GM19468 (cell line): ENCODE measurements at regions not wholly inside any gene's neighbourhood (a gene's known extent, or its start where the extent isn't known, plus 50 kb on each side); places are given as distances from the start of the nearest gene placed in this dataset.

Experiments used
- ATAC-seq: cut with Tn5 transposase; IDR thresholded peaks from one replicate; pipeline ENCODE4 v1.9.1; 2021; ENCODE audit warnings: mild to moderate bottlenecking, moderate library complexity, moderate number of reproducible peaks; ENCODE audit not compliant: unreplicated experiment; ENCODE audit errors: extremely low read depth

DNA sequence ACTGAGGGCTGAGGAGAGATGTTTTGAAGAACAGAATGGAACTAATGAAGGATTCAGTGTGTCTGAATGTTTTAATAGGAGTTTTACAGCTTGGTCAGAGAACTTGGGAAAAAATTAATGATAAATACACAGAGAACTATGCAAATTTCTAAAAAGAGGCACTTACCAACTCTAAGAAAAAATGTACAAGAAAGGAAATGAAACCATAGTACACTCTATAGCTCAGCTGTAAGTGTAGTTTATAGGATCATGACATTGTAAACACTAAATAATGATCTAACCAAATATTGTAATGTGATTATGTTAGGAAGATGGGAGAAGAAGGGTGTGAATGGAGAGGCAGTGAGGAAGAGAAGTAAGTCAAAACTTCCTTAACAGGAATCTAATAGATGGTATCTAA is 205.2 kb downstream of the SEC61B start:
- no peak for ATAC-seq

DNA sequence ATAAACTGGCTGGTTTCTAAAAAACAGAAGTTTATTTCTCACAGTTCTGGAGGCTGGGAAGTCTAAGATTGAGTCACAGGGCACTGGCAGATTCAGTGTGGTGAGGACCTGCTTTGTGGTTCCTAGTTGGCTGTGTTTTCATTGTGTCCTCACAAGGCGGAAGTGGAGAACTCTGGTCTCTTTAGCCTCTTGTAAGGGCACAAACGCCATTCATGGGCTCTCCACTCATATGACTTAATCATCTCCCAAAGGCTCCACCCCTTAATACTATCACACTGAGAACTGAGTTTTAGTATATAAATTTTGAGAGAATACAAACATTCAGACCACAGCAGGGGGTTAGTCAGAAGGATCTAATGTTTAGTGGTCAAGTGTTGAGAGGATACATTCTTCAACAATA is 208.2 kb downstream of the SEC61B start:
- ATAC-seq, result no peak

GRCh38 chr9:99431103-99431502 is 209.0 kb downstream of the SEC61B start:
- no peak for ATAC-seq

DNA sequence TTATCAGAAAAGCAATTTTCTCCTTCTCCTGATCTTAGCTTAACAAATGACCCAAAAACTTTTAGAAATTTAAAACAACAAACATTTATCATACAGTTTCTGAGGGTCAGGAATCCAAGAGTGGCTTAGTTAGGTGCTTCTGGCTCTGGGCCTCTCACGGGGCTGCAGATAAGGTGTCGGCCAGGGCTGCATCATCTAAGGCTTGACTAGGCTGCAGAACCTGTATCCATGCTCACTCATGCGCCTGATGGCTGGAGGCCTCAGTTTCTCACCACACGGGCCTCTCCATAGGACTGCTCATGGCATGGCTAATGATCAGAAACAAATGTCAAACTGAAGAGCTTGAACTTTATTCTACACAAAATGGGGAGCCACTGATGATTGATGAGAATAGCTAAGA is 210.0 kb downstream of the SEC61B start:
- ATAC-seq, result no peak

- ATAC-seq, result no peak
Observed at GRCh38 chr9:99433095-99433494, 211.0 kb downstream of the SEC61B start.

DNA sequence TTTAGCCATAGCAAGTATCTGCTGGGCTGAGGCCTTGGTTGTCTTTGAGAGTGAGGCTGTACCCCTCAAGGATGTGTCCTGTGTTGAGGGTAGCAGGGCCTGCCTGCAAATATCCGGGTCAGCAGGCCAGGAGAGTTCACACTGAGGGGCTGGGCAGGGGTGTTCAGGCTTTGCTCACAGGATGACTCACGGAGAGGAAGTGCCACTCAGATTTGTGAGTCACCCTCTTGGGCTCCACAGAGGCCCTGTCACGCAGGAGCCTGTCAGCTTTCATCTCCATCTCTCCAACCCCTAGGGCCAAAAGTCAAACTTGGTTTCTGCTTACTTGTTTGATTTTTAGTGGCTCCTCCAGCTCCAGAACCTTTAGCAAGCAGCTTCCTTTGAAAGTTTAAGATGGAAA is 211.5 kb downstream of the SEC61B start:
- peak; percentile 92 for ATAC-seq

GRCh38 chr9:99436616-99437015 is 214.5 kb downstream of the SEC61B start:
- no peak for ATAC-seq

DNA sequence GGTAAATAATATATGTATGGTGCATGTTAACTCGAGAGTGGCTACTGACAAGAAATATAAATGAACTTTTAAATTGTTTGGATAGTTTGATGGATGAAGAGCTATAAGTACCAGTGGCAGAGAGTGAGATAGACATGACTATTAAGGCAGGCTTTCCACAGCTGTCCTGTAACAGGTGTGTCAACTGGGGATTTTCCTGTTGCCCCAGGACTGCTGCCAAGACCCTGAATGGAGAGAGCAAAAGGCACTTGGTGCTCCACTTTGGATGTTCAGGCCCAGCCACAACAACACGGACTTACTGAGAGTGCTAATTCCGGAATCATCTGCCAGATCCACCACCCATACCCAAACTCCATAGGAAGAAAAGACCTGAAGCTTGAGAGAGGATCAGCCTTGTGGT is 215.1 kb downstream of the SEC61B start:
- no peak for ATAC-seq

DNA sequence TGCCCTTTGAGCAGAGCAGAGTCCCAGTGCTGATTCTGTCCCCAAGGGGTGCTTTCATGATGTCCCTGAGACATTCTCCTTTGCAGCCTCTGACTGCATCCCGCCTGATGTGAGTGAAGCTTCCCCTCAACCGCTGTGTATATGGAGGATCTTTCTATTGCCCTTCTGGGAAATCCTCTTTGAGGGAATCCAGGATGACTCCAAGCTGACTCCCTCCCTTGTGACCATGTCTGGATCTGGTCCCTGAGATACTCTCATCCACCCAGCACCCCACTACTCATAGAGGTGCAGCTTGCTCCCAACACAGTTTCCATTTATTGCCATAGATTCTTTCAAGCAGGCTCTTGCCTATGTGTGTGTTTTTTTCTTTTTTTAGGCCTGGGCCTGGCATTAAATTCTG is 216.5 kb downstream of the SEC61B start:
- no peak for ATAC-seq

DNA sequence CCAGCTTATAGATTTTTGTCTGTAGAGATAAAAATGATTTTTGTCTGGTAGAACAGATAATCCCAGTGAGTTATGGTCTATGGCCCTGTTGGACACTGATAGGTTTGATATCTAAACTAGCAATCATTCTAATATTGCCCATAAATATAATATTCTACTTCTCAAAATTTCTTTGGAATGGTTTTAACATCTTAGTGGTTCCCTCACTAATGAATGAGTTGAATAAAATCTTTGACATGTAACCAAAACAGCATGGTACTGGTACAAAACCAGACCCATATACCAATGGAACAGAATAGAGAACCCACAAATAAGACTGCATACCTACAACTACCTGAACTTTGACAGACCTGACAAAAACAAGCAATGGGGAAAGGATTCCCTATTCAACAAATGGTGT is 219.7 kb downstream of the SEC61B start:
- ATAC-seq, result no peak

- ATAC-seq, result no peak
Observed at GRCh38 chr9:99445371-99445891, 223.3 kb downstream of the SEC61B start.

- ATAC-seq, result no peak
Observed at GRCh38 chr9:99445920-99446319, 223.8 kb downstream of the SEC61B start.

DNA sequence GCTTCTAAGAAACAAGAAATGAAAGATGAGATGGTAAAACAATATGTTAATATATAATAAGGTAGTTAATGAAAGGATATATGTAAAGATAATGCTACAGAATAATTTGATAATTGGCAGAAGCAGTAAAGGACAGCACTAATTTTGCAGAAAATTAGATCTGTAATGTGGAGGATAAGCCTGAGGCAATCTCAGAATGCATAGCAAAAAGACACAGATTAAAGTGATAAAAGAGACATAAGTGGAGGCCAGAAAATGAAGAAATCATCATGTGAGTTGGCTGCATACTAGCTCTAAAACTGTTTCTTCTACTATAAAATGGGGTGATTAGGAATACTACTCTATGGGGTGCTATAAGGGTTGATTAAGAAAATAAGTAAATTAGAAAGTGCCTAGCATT is 225.9 kb downstream of the SEC61B start:
- ATAC-seq, result no peak

GRCh38 chr9:99449726-99450125 is 227.6 kb downstream of the SEC61B start:
- no peak for ATAC-seq

GRCh38 chr9:99451112-99451606 is 229.1 kb downstream of the SEC61B start:
- no peak for ATAC-seq

GRCh38 chr9:99457406-99457805 is 235.3 kb downstream of the SEC61B start:
- ATAC-seq, result no peak

DNA sequence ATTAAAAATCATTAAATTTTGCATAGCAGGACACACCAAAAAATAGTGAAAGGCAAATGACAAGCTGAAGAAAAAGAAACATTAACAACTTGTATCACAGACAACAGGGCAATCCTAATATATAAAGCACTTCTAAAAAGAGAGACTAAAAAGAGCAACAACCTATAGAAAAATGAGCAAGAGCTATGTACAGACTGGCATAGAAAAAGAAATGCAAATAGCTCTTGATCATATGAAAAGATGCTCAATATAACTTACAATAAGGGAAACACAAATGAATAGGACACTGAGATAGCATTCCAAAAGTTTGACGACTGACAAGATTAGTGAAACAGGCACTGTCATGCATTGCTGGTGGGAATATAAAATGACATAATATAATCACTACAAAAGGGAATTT is 235.9 kb downstream of the SEC61B start:
- ATAC-seq, result no peak

- ATAC-seq, result no peak
Observed at GRCh38 chr9:99459919-99460318, 237.8 kb downstream of the SEC61B start.

DNA sequence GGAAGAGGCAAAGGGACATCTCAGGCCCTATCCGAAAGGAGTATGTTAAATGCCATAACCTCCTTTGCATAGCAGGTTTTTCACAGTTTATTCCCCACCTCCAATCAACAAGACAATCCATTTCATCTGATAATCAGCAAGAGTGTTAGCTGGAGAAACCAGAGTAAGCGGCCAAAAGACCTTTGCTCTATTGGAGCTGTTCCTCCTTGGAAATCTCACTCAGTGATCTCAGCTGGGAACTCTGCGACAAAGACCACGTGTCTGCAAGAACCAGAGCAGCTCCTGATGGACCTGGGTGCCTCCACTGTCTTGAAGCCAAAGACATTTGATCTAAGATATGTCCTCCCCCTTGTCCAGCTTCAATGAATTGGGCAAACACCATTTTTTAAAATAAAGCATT is 241.0 kb downstream of the SEC61B start:
- no peak for ATAC-seq

DNA sequence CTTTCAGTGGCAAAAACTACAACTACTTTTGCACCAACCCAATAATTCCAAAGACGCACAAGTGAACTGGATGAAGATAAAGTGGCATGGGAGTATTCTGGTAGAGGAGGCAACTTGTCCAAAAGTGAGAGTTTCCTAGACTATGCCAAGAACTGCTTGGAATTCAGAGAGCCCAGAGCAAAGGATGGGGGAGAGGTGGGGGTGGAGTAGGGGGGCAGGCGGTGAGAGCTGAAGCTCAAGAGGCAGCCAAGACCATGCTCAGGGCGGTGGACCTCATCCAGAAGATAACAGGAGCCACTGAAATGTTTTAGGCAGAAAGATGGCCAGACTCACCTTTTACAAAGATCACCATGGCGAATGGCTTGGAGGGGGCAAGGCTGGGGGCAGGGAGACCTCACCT is 242.5 kb downstream of the SEC61B start:
- no peak for ATAC-seq

GRCh38 chr9:99465231-99465907 is 243.3 kb downstream of the SEC61B start:
- no peak for ATAC-seq

- no peak for ATAC-seq
Observed at GRCh38 chr9:99466104-99466503, 244.0 kb downstream of the SEC61B start.
